ENCODE measurements at regions not wholly inside any gene's neighbourhood (a gene's known extent, or its start where the extent isn't known, plus 50 kb on each side); places are given as distances from the start of the nearest gene placed in this dataset.
"Not testable (repeated sequence)": the region's sequence is repeated elsewhere in the genome, so short reads cannot be mapped to it uniquely, and the experiment has no call there.

- H3K4me3 ChIP-seq; H3K27ac ChIP-seq; DNase-seq (ENCODE audit: low spot score in 2 of 2); H3K27me3 ChIP-seq; H3K36me3 ChIP-seq; H3K4me1 ChIP-seq; intact Hi-C loops (cut with DNase I); H3K9me3 ChIP-seq: not testable (repeated sequence)
These were observed 67.5 kb upstream of the TUBA3E start for GRCh38 chr2:130265570-130266247.

- H3K27me3 ChIP-seq; H3K9me3 ChIP-seq; H3K4me3 ChIP-seq; DNase-seq (ENCODE audit: low spot score in 2 of 2); intact Hi-C loops (cut with DNase I); H3K27ac ChIP-seq; H3K36me3 ChIP-seq; H3K4me1 ChIP-seq: not testable (repeated sequence)
These were observed 66.7 kb upstream of the TUBA3E start for GRCh38 chr2:130264901-130265320.

- H3K27ac ChIP-seq = no peak overlapping the region
- H3K9me3 ChIP-seq = no peaks in the 10 kb centered on the region
- H3K4me1 ChIP-seq = no peaks in the 10 kb centered on the region
- no peak for TF ChIP-seq CTCF (IDR thresholded peaks at IDR 0.05)
- DNase-seq (ENCODE audit: low spot score in 2 of 2) = no peak
- no peaks in the 10 kb centered on the region for H3K36me3 ChIP-seq
- no peaks in the 10 kb centered on the region for H3K27me3 ChIP-seq
- intact Hi-C loops (cut with DNase I) = no loop called here
- H3K4me3 ChIP-seq = no peak overlapping the region
These were observed 66.3 kb upstream of the TUBA3E start for GRCh38 chr2:130264501-130264900.

GRCh38 chr2:130264046-130264445, 65.8 kb upstream of the TUBA3E start:
- no peak for TF ChIP-seq CTCF (IDR thresholded peaks at IDR 0.05)
- Histone ChIP-seq H3K27me3 (no peaks in the 10 kb centered on the region), H3K4me1 (no peaks in the 10 kb centered on the region), H3K9me3 (no peaks in the 10 kb centered on the region), H3K27ac (no peak overlapping the region), H3K4me3 (no peak overlapping the region), H3K36me3 (no peaks in the 10 kb centered on the region)
- intact Hi-C loops (cut with DNase I) = no loop called here
- DNase-seq (ENCODE audit: low spot score in 2 of 2) = no peak

- no peak for DNase-seq (ENCODE audit: low spot score in 2 of 2)
- H3K4me3 ChIP-seq = no peak overlapping the region
- no peaks in the 10 kb centered on the region for H3K4me1 ChIP-seq
- H3K27ac ChIP-seq = no peak overlapping the region
- no peaks in the 10 kb centered on the region for H3K36me3 ChIP-seq
- TF ChIP-seq CTCF (IDR thresholded peaks at IDR 0.05) = no peak
- H3K27me3 ChIP-seq = no peaks in the 10 kb centered on the region
- no peaks in the 10 kb centered on the region for H3K9me3 ChIP-seq
- intact Hi-C loops (cut with DNase I) = no loop called here
These were observed 65.4 kb upstream of the TUBA3E start for GRCh38 chr2:130263606-130264005.

- Histone ChIP-seq H3K4me1 (no peaks in the 10 kb centered on the region), H3K36me3 (no peaks in the 10 kb centered on the region), H3K4me3 (no peak overlapping the region), H3K27ac (no peak overlapping the region), H3K9me3 (no peaks in the 10 kb centered on the region), H3K27me3 (no peaks in the 10 kb centered on the region)
- DNase-seq (ENCODE audit: low spot score in 2 of 2) = no peak
- intact Hi-C loops (cut with DNase I) = no loop called here
- TF ChIP-seq CTCF (IDR thresholded peaks at IDR 0.05) = no peak
These were observed 63.9 kb upstream of the TUBA3E start for GRCh38 chr2:130261970-130262760.

Measured in ascending aorta (tissue), 2 donors.